Naive B cell (primary cell): ENCODE measurements at regions not wholly inside any gene's neighbourhood (a gene's known extent, or its start where the extent isn't known, plus 50 kb on each side); places are given as distances from the start of the nearest gene placed in this dataset.

Experiments
- ATAC-seq, 2 donors: fragments of 150-1000 bp; cut with Tn5 transposase; 2 replicates each; pipeline ENCODE4 v1.10.0; 2021; ENCODE audit warnings: low read depth in 2 of 2, mild to moderate bottlenecking in 2 of 2, moderate library complexity in 2 of 2
- DNase-seq: peaks from one replicate; pipeline ENCODE4 v3.0.0; 2022
- H3K27ac Mint-ChIP-seq, 6 donors: one replicate each; pipeline ENCODE4 v1.8.0; 2020 to 2022; ENCODE audit warnings: mild to moderate bottlenecking in 6 of 6, mixed read lengths in 6 of 6, moderate library complexity in 5 of 6, inconsistent platforms in 2 of 6
- H3K27me3 Mint-ChIP-seq, 3 donors: one replicate each; pipeline ENCODE4 v1.8.0; 2021 to 2022; ENCODE audit warnings: mixed read lengths in 3 of 3, mild to moderate bottlenecking in 1 of 3
- H3K36me3 Mint-ChIP-seq, 2 donors: one replicate each; pipeline ENCODE4 v1.8.0; 2020 to 2022; ENCODE audit warnings: mixed read lengths in 2 of 2, inconsistent platforms in 1 of 2, mild to moderate bottlenecking in 1 of 2
- H3K4me1 Mint-ChIP-seq, 3 donors: one replicate each; pipeline ENCODE4 v1.8.0; 2020 to 2022; ENCODE audit warnings: mixed read lengths in 3 of 3, inconsistent platforms in 1 of 3, mild to moderate bottlenecking in 1 of 3, moderate library complexity in 1 of 3
- H3K4me3 Mint-ChIP-seq, 8 donors: one replicate each; pipeline ENCODE4 v1.8.0; 2020 to 2022; ENCODE audit warnings: mild to moderate bottlenecking in 8 of 8, mixed read lengths in 8 of 8, moderate library complexity in 8 of 8, inconsistent platforms in 2 of 8
- H3K9me3 Mint-ChIP-seq, 7 donors: one replicate each; pipeline ENCODE4 v1.8.0; 2020 to 2022; ENCODE audit warnings: mixed read lengths in 7 of 7, mild to moderate bottlenecking in 5 of 7, inconsistent platforms in 2 of 7, moderate library complexity in 1 of 7

DNA sequence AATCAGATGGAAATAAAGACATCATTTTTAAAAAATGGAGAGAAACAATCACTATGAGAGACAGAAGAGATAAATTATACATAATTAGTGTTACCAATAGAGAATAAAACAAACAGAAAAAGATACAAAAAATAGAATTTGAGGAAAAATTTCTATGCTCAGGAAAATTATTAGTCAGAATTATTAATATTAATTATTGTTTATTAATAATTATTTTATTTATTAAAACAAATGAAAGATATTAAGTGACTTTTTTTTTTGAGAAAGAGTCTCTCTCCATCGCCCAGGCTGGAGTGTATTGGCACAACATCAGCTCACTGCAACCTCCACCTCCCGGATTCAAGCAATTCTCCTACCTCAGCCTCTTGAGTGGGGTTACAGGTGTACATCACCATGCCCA, 299.8 kb upstream of the NR5A2 start:
- ATAC-seq = no peak
- no peaks in the 10 kb centered on the region for H3K4me1 Mint-ChIP-seq
- H3K36me3 Mint-ChIP-seq = no peaks in the 10 kb centered on the region
- peaks cover 18 to 28% (median 19%) of the 10 kb centered on the region in 3 donors for H3K27me3 Mint-ChIP-seq
- peak overlapping the region in 1 of 8 donors; percentile 37 for H3K4me3 Mint-ChIP-seq
- DNase-seq = no peak
- H3K27ac Mint-ChIP-seq = no peak overlapping the region
- peaks cover 0 to 4% (median 2%) of the 10 kb centered on the region in 7 donors for H3K9me3 Mint-ChIP-seq

DNA sequence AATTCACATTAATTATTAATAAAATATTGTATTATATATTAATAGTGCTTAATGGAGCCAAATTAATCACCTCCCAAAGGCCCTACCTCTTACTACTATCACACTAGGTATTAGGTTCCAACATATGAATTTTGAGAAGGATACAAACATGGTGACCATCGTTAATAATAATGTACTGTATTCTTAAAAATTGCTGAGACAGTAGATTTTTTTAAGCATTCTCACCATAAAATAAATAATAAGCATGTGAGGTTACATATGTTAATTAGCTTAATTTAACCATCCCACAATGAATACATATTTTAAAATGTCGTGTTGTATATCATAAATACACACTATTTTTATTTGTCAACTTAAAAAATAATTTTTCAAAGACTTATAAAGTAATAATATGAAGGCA, 299.2 kb upstream of the NR5A2 start:
- Mint-ChIP-seq H3K27me3 (peaks cover 21 to 28% (median 22%) of the 10 kb centered on the region in 3 donors), H3K27ac (no peak overlapping the region), H3K4me1 (no peaks in the 10 kb centered on the region), H3K9me3 (peaks cover 0 to 4% (median 2%) of the 10 kb centered on the region in 7 donors), H3K36me3 (no peaks in the 10 kb centered on the region), H3K4me3 (no peak overlapping the region)
- ATAC-seq (no peak), DNase-seq (no peak)

- Mint-ChIP-seq H3K4me3 (no peak overlapping the region), H3K9me3 (peaks cover 0 to 4% (median 1%) of the 10 kb centered on the region in 7 donors), H3K36me3 (no peaks in the 10 kb centered on the region), H3K4me1 (no peaks in the 10 kb centered on the region), H3K27me3 (peaks cover 0 to 8% (median 5%) of the 10 kb centered on the region in 3 donors), H3K27ac (no peak overlapping the region)
- DNase-seq = no peak
- ATAC-seq = no peak
Measured at GRCh38 chr1:199733125-199733524, 294.4 kb upstream of the NR5A2 start.

- Mint-ChIP-seq H3K36me3 (no peaks in the 10 kb centered on the region), H3K9me3 (peaks cover 0 to 4% (median 1%) of the 10 kb centered on the region in 7 donors), H3K4me3 (no peak overlapping the region), H3K27me3 (peaks cover 0 to 6% (median 5%) of the 10 kb centered on the region in 3 donors), H3K27ac (no peak overlapping the region), H3K4me1 (no peaks in the 10 kb centered on the region)
- ATAC-seq (no peak), DNase-seq (no peak)
Measured at GRCh38 chr1:199734186-199734585, 293.3 kb upstream of the NR5A2 start.

- ATAC-seq (no peak), DNase-seq (no peak)
- peaks cover 0 to 8% (median 5%) of the 10 kb centered on the region in 3 donors for H3K27me3 Mint-ChIP-seq
- no peaks in the 10 kb centered on the region for H3K36me3 Mint-ChIP-seq
- no peak overlapping the region for H3K4me3 Mint-ChIP-seq
- no peak overlapping the region for H3K27ac Mint-ChIP-seq
- peaks cover 0 to 4% (median 0%) of the 10 kb centered on the region in 7 donors for H3K9me3 Mint-ChIP-seq
- no peaks in the 10 kb centered on the region for H3K4me1 Mint-ChIP-seq
Measured at GRCh38 chr1:199735660-199736059, 291.9 kb upstream of the NR5A2 start.

DNA sequence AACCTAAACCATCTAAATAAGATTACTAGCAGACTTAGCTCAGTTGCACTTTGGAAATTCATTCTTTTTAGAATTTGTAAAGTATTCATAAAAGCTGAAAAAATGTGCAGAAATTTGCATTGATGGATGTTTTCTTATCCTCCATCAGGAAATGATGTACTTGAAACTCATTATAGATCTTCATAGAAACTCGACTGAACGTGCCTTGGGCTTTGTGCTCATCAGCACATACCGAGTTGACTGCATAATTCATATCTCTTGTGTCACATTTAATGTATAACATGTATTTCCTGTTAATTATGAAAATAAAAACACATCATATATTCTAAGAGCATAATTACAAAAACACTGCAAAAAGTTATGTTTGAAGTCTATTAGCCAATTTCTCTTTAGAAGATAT, 290.9 kb upstream of the NR5A2 start:
- H3K27me3 Mint-ChIP-seq = peaks cover 0 to 8% (median 5%) of the 10 kb centered on the region in 3 donors

DNA sequence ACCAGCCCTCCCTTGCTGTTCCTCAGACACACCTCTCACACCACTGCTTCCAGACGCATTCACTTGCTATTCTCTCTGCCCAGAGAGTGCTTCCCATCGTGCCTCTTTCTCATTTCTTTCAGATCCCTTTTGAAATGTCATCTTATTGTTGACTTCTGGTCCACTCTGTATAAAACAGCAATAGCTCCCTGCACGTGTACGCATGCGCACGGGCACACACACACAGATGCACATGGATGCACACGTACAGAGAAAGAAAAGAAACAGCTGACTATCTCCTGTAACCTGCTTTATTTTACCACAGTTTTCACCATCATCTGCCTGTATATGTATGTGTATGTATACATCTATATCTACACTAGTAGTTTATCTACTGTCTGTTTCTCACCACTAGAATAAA, 285.9 kb upstream of the NR5A2 start:
- H3K9me3 Mint-ChIP-seq = no peaks in the 10 kb centered on the region
- peaks cover 4 to 10% (median 10%) of the 10 kb centered on the region in 3 donors for H3K27me3 Mint-ChIP-seq

More for the DNA sequence above, 290.9 kb upstream of the NR5A2 start:
- no peak overlapping the region for H3K4me3 Mint-ChIP-seq
- no peaks in the 10 kb centered on the region for H3K4me1 Mint-ChIP-seq
- H3K9me3 Mint-ChIP-seq = peaks cover 0 to 4% (median 0%) of the 10 kb centered on the region in 7 donors
- no peaks in the 10 kb centered on the region for H3K36me3 Mint-ChIP-seq
- ATAC-seq (no peak), DNase-seq (no peak)
- H3K27ac Mint-ChIP-seq = no peak overlapping the region

DNA sequence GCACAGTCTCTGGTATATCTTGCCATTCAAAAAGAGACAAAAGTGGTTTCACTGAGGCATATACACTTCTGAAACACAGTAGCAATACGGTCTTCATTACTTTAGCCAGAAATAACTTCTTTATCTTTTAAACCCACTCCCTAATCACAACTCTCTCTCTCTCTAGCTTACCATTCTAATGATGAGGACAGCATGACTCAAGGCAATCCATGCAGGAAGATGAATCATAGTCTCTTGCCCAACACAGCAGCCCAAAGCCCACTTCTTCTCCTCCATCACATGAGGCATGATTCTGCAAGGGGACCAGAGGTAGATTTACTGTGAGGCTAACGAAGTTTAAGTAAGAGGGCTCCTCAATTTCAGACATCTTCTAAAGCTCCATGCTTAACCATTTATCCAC, 285.0 kb upstream of the NR5A2 start:
- DNase-seq (no peak), ATAC-seq (no peak)
- no peaks in the 10 kb centered on the region for H3K4me1 Mint-ChIP-seq
- H3K27ac Mint-ChIP-seq = no peak overlapping the region
- no peaks in the 10 kb centered on the region for H3K36me3 Mint-ChIP-seq
- H3K4me3 Mint-ChIP-seq = no peak overlapping the region
- H3K27me3 Mint-ChIP-seq = peaks cover 9 to 13% (median 10%) of the 10 kb centered on the region in 3 donors
- no peaks in the 10 kb centered on the region for H3K9me3 Mint-ChIP-seq

More for the DNA sequence above, 285.9 kb upstream of the NR5A2 start:
- Mint-ChIP-seq H3K27ac (no peak overlapping the region), H3K36me3 (no peaks in the 10 kb centered on the region), H3K4me1 (no peaks in the 10 kb centered on the region), H3K4me3 (no peak overlapping the region)
- no peak for DNase-seq
- ATAC-seq = no peak

DNA sequence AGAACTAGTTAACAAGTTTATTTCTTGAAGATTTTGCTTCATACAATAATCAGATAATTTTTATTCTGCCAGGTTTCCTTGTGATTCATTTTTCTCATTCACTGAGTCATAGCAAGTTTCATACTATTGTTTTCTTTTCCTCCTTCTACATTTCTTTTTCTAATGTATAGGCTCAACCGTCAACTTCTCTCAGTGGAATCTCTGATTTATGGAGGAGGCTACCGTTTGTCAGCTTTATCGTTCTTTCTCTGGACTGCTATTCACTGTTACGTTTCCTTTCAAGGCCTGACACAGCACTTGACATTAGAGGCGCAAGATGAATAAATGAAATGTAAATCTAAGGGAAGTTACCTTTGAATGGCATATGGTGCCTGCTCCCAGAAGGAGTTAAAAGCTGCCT, 284.3 kb upstream of the NR5A2 start:
- H3K4me3 Mint-ChIP-seq = no peak overlapping the region

DNA sequence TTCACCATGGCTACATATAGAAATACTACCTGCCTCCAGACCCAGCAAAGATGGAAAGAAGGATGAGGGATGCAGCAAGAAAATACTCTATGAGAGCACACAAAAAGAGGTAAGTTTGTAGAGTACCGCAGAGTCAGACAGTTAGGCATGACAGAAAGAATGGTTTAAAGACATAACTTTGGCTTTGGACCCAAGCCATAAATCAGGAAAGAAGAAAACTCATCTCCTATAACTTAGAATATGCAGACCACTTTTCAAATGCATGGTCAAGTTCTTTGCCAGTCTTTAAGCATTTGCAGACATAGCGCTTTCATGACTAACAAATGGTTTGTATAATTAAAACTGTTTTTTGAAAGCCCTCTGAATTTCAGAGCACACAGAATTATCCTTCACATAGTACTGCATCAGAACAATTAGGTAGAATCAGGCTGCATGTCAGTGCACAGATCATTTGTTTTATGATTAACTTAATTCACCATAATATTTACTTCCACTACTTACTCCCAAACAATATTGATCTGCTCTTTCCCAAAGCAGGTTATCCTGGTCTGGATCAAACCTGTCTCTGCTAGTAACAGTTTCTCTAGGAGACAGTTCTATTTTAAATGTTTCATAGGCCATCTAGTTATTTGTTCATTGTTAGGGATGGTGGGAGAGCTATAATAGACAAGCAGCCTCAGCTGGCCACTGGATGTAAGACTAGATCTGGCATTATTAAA, 280.7 kb upstream of the NR5A2 start:
- Mint-ChIP-seq H3K36me3 (no peaks in the 10 kb centered on the region), H3K4me3 (no peak overlapping the region), H3K4me1 (no peaks in the 10 kb centered on the region), H3K27ac (no peak overlapping the region), H3K27me3 (peaks cover 12 to 28% (median 18%) of the 10 kb centered on the region in 3 donors), H3K9me3 (no peaks in the 10 kb centered on the region)
- ATAC-seq = no peak
- DNase-seq = no peak

More for the DNA sequence above, 284.3 kb upstream of the NR5A2 start:
- Mint-ChIP-seq H3K9me3 (no peaks in the 10 kb centered on the region), H3K36me3 (no peaks in the 10 kb centered on the region), H3K27me3 (peaks cover 9 to 20% (median 15%) of the 10 kb centered on the region in 3 donors), H3K27ac (no peak overlapping the region), H3K4me1 (no peaks in the 10 kb centered on the region)
- ATAC-seq (no peak), DNase-seq (no peak)

- DNase-seq (no peak), ATAC-seq (no peak)
- H3K36me3 Mint-ChIP-seq = no peaks in the 10 kb centered on the region
- H3K27ac Mint-ChIP-seq = no peak overlapping the region
- no peaks in the 10 kb centered on the region for H3K4me1 Mint-ChIP-seq
- no peak overlapping the region for H3K4me3 Mint-ChIP-seq
- H3K9me3 Mint-ChIP-seq = no peaks in the 10 kb centered on the region
- H3K27me3 Mint-ChIP-seq = peaks cover 16 to 28% (median 18%) of the 10 kb centered on the region in 3 donors
Measured at GRCh38 chr1:199747984-199748383, 279.5 kb upstream of the NR5A2 start.

- DNase-seq (no peak), ATAC-seq (no peak)
- Mint-ChIP-seq H3K27ac (no peak overlapping the region), H3K36me3 (no peaks in the 10 kb centered on the region), H3K27me3 (peaks cover 17 to 29% (median 23%) of the 10 kb centered on the region in 3 donors), H3K4me3 (no peak overlapping the region), H3K9me3 (no peaks in the 10 kb centered on the region), H3K4me1 (no peaks in the 10 kb centered on the region)
Measured at GRCh38 chr1:199751506-199751905, 276.0 kb upstream of the NR5A2 start.

DNA sequence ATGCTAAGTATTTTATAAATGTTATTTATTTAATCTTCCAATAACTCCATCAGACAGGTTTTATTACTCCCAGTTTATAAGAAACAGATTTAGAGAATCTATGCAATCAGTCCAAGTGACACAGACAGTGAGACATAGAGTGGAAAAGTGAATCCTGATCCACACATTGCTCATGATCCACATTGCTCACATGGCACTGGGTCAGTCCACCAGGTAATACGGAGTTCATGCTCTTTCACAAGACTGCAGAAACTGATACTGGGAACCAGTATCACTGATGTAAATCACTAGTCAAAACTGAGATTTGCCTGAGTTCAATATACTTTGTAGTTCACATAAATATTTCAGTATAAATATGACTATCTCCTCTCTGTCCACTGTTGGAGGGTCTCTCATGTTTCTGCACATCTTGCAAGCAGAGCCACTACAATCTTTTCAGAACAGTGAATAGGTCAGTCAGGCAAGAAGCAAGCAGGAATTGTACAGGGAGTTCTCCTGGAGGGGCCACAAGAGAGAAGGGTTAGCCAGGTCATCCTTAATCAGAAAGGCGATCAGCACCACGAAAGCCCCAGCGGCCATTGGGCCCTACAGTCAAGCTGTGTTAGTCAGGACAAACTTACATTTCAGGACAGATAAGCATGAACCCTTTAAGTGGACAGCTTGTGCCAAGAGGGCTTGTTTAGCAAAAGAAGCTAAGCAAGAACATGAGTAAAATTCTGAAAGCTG, 275.4 kb upstream of the NR5A2 start:
- no peaks in the 10 kb centered on the region for H3K9me3 Mint-ChIP-seq
- no peaks in the 10 kb centered on the region for H3K36me3 Mint-ChIP-seq
- DNase-seq (no peak), ATAC-seq (no peak)
- H3K4me3 Mint-ChIP-seq = no peak overlapping the region
- no peaks in the 10 kb centered on the region for H3K4me1 Mint-ChIP-seq
- H3K27me3 Mint-ChIP-seq = peaks cover 20 to 31% (median 24%) of the 10 kb centered on the region in 3 donors
- H3K27ac Mint-ChIP-seq = no peak overlapping the region

GRCh38 chr1:199752688-199753027, 274.9 kb upstream of the NR5A2 start:
- Mint-ChIP-seq H3K4me3 (no peak overlapping the region), H3K27ac (no peak overlapping the region), H3K4me1 (no peaks in the 10 kb centered on the region), H3K36me3 (no peaks in the 10 kb centered on the region), H3K9me3 (no peaks in the 10 kb centered on the region), H3K27me3 (peaks cover 20 to 34% (median 27%) of the 10 kb centered on the region in 3 donors)
- DNase-seq = no peak
- no peak for ATAC-seq
